ENCODE measurements at regions not wholly inside any gene's neighbourhood (a gene's known extent, or its start where the extent isn't known, plus 50 kb on each side); places are given as distances from the start of the nearest gene placed in this dataset.

- no peak for DNase-seq (ENCODE audit: low read depth)
- no peak overlapping the region for H3K4me3 ChIP-seq (replicated peaks; ENCODE audit: low read depth, low read length)
- TF ChIP-seq CTCF (IDR thresholded peaks at IDR 0.05; ENCODE audit: low read length, missing control alignments), result no peak
Observed at GRCh38 chr17:79528592-79529125, 82.2 kb downstream of the RBFOX3 start.

- no peak for DNase-seq (ENCODE audit: low read depth)
- TF ChIP-seq CTCF (IDR thresholded peaks at IDR 0.05; ENCODE audit: low read length, missing control alignments), result no peak
- H3K4me3 ChIP-seq (replicated peaks; ENCODE audit: low read depth, low read length), result no peak overlapping the region
Observed at GRCh38 chr17:79527306-79527705, 83.5 kb downstream of the RBFOX3 start.

DNA sequence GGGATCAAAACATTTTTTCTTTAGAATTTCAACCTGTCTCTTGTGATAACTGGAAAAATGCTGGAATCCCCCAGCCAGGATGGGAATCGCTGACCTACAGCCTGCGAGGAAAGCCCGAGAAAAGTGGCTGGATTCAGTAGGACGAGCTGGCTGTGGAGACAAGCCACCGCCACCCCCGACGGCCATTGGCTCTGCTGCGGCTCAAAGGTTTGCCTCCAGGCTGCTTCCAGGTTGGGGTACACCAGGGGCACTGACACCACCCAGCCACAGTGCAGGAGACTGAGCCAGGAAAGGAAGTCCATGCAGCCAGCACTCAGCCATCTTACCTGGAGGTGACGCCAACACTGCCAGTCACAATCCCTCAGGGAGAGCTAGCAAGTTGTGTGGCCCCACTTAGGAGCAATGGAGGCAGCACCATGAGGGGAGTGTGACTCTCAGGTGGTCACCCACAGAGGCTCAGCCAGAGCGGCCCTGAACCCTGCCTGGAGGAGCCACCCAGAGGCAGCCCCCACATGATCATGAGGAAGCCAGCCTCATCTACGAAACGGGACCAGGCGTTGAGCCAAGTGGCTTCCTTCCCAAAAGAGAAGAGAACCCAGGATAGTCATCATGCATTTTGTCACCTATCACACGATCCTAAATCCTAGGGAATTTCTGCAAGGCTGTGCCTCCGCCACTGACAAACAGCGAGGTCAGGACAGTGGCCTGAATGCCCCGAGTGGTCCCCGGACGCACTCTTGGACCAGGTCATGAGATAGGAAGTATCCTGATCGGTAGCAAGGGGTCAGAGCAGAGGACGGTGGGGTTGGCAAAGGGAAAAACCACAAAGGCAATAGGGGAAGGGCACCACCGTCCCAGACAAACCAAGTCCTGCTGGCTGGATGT, 84.8 kb downstream of the RBFOX3 start:
- no peak overlapping the region for H3K4me3 ChIP-seq (replicated peaks; ENCODE audit: low read depth, low read length)
- no peak for TF ChIP-seq CTCF (IDR thresholded peaks at IDR 0.05; ENCODE audit: low read length, missing control alignments)
- no peak for DNase-seq (ENCODE audit: low read depth)

DNA sequence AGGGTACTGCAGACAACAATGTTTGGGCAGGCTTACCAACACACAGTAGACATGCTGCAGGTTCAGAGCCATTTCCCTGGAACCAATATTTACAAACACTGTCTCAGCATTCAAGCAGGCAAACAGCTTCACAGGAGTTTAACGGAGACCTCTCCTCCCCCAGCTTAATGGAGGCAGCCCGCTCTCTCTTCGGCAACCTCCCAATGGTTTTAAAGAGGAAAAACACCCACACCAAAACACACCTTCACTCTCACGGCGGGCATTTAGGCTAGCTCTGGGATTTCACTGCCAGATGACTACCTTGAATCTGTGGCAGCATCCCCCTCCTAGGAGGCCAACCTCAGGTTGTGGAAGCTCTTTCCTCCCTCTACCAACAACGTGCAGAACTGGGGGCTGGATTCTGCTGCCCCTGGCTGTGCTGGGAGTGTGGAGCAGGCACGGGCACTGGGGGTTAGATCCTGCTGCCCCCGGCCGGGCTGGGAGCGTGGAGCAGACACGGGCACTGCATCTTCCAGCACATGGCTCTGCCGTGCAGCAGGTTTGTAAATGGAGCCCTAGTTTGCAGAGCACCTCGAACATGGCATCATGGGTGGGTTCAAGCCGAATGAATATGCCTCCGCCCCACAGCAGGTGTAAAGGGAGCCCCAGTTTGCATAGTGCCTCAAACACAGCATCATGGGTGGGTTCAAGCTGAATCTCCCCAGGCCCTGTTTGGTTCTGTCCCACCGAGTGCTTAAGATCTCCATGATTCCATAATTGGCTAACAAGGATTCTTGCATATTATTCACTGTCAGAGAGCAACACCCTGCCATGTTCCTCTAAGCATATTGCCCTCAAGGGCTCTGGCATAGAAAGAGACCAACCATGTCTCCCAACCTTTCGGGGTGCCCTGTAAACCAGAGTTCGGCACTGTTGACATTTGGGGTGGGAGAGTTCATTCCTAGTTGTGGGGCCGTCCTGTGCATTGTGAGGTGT, 86.4 kb downstream of the RBFOX3 start:
- DNase-seq (ENCODE audit: low read depth), result no peak
- no peak overlapping the region for H3K4me3 ChIP-seq (replicated peaks; ENCODE audit: low read depth, low read length)
- no peak for TF ChIP-seq CTCF (IDR thresholded peaks at IDR 0.05; ENCODE audit: low read length, missing control alignments)

DNA sequence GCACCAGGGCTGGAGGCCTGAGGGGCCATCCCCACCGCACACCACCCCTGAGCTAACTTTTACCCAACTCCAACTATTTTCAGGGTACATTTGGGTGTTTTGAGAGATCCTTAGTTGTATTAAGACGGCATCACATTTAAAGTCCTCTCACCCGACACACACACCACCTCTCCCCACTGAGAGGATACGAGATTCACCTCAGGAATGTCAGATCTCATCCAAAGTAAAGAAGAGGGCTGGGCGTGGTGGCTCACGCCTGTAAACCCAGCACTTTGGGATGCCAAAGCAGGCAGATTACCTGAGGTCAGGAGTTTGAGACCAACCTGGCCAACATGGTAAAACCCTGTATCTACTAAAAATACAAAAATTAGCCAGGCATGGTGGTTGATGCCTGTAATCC, 88.4 kb downstream of the RBFOX3 start:
- DNase-seq (ENCODE audit: low read depth), result no peak
- H3K4me3 ChIP-seq (replicated peaks; ENCODE audit: low read depth, low read length), result no peak overlapping the region

More for the DNA sequence above, 88.4 kb downstream of the RBFOX3 start:
- TF ChIP-seq CTCF (IDR thresholded peaks at IDR 0.05; ENCODE audit: low read length, missing control alignments), result no peak

All from fibroblast of pulmonary artery (primary cell).